GM12875 (cell line): ENCODE measurements at regions not wholly inside any gene's neighbourhood (a gene's known extent, or its start where the extent isn't known, plus 50 kb on each side); places are given as distances from the start of the nearest gene placed in this dataset.

Source experiments
- H3K4me3 ChIP-seq: one replicate; pipeline ENCODE4 v1.5.1; 2011; ENCODE audit warnings: low read depth, low read length, control low read depth
- TF ChIP-seq, protein P1 (sequence below): IDR thresholded peaks from 2 replicates; pipeline ENCODE4 v1.5.1; 2011; ENCODE audit warnings: low read depth, mild to moderate bottlenecking, control low read depth, inconsistent platforms, low read length, moderate library complexity, borderline replicate concordance; ENCODE audit not compliant: insufficient read depth

DNA sequence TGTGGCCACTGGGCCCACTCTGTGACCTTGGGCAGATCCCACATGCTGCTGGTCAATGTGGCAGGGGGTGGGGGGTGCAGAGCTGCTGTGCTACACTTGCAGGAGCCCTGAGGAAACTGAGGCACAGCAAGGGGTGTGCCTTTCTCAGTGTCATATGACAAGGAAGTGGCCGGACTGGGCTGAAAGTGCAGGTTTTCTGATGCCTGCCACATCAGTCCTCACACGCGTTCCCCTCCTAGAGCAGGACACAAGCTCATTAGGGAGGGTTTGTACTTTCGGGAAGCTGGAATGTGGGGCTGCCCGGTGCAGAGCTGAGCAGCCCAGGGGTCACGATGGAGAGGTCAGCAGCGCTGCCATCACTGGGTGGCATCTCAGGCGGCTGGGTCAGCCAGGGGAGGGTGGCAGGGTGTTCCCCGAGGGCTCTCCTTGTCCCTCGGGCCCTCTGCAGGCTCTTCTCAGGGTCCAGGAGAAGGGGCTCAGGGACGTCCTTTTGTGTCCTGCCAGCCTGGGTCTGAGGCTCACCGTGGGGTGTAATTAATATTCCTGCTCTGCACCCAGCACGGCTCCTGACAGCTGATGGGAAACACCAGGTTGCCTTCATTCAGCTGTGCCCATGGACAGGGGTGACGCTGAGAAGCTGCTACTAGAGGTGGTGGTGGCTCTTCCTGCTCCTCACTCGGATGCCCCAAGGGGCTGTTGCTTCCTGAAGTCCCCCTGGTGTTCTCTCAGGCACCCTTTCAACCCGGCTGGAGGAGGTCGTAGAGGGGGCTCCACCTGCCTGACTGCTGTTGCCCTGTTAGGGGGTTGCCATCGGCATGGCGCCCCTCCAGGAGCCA lies 62.1 kb upstream of the HDAC4 start:
- TF ChIP-seq, protein P1, sequence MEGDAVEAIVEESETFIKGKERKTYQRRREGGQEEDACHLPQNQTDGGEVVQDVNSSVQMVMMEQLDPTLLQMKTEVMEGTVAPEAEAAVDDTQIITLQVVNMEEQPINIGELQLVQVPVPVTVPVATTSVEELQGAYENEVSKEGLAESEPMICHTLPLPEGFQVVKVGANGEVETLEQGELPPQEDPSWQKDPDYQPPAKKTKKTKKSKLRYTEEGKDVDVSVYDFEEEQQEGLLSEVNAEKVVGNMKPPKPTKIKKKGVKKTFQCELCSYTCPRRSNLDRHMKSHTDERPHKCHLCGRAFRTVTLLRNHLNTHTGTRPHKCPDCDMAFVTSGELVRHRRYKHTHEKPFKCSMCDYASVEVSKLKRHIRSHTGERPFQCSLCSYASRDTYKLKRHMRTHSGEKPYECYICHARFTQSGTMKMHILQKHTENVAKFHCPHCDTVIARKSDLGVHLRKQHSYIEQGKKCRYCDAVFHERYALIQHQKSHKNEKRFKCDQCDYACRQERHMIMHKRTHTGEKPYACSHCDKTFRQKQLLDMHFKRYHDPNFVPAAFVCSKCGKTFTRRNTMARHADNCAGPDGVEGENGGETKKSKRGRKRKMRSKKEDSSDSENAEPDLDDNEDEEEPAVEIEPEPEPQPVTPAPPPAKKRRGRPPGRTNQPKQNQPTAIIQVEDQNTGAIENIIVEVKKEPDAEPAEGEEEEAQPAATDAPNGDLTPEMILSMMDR = no peak
- H3K4me3 ChIP-seq = no peak overlapping the region

DNA sequence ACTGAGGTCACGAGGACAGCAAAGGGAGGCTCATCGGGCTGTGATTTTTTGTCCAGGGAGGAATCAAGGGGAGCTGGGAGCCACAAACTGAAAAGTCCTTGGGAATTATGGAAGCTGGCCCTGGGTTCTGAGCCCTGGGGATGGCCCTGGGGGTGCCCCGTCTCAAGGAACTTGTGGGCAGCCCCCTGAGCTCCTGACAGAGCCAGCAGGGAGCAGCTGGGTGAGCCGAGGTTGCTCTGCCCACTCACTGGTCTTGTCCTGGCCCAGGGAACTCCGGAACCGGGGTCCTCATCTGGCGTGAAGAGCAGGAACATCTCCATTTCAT lies 61.3 kb upstream of the HDAC4 start:
- TF ChIP-seq, protein P1 = no peak
- H3K4me3 ChIP-seq = no peak overlapping the region

DNA sequence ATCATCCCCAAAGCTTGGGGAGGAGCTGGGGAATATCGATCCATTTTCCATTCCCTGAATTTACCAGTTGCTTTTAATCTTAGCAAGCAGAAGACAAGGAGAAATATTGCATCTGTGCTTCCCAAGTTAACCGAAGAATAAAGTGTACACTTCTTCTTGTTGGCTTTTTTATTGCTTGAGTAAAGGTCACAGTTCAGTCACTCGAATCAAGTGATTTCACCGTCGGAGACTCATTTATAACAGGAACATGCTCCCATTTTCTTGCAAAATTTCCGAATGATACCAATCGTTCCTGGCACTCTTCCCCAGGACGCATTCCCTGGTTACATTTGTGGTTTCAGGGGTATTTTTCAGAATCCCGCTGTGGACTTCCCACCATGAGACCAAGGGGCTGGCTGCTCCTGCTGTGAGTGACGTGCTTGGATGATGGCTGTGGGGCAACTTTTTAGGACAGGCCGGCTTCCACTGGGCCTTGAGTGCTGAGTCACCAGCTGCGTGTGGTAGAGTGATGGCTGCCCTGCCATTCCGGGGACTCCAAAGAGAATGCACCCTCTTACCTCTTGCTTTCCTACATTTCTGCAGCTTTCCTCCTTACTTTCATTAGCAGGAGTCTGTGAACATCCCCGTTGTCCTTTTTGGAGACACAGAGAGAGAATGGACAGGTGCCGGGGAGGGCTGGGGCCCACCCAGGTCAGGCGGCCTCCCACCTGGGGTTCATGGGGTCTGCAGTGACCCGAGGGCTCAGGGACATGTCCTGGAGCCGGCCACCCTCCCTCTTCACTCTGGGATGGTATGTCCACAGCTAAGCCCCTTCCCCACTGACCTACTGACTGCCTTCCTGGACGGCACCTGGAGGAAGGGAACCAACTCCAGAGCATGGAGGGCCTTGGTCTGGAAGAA lies 60.7 kb upstream of the HDAC4 start:
- no peak overlapping the region for H3K4me3 ChIP-seq
- TF ChIP-seq, protein P1 = no peak

DNA sequence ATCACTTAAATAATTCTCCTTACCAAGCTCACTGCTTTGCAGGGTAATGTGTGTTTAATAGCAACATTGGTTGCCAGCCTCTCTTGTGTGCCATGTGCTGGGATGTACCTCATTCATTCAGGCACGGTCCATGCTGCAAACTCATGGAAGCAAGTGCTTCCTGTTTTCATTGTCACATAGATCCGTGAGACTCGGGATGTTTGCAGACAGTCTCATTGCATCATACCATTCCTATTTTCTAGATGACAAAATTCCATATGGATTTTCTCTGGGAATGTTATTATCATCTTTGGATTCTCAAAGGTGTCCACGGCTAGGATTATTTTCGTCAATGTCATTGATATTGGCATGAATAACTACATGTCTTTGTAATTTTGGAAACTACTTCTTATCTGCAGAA lies 60.0 kb upstream of the HDAC4 start:
- TF ChIP-seq, protein P1 = no peak
- no peak overlapping the region for H3K4me3 ChIP-seq

DNA sequence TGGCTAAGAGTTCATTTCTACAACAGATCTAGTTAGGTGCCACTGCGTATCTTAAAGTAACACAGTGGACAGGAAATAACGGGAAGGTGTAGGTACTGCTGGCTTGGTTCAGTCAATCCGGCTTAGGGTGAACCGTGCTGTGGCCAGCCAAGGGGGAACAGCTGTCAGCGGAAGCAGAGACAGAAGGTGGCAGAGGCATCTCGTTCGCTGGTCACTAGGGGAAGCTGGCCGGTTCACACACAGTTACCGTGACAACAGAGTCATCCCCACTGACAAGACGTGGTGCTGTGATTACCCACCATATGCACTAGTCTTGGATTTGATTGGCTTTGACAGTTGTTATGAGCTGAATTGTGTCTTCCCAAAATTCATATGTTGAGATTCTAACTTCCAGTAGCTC lies 58.8 kb upstream of the HDAC4 start:
- TF ChIP-seq, protein P1 = no peak
- H3K4me3 ChIP-seq = no peak overlapping the region

DNA sequence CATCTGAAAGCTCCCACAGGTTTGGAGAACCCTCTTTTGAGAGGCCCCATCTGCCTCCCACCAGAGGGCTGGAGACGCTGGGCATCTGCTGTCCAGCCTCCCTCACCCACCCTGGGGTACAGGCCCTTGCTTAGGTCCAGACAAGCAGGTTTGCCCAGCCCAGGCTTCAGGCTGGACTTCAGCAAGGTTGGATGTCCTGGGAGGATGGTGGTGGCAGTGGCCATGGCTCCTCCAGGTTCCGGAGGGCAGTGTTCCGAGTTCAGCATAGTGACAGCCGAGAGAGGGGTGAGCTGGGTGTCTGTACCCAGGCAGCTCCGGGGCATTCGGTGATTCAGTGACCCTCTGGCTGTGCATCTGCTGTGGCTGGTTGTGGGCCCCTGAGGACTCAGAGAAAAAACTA lies 58.2 kb upstream of the HDAC4 start:
- no peak overlapping the region for H3K4me3 ChIP-seq
- TF ChIP-seq, protein P1 = no peak
